T47D (cell line): ENCODE measurements at regions not wholly inside any gene's neighbourhood (a gene's known extent, or its start where the extent isn't known, plus 50 kb on each side); places are given as distances from the start of the nearest gene placed in this dataset.
A peak's percentile ranks its signal among the peaks of the same experiment; 100 is the strongest.
"Not testable (repeated sequence)": the region's sequence is repeated elsewhere in the genome, so short reads cannot be mapped to it uniquely, and the experiment has no call there.

Experiments
- DNase-seq, 2 experiments: peaks; one replicate each; pipeline versions ENCODE4 v3.0.0 to v3.0.0-alpha.2; 2011 to 2012; ENCODE audit warnings: low read depth in 1 of 2, low spot score in 1 of 2
- JUND ChIP-seq: IDR thresholded peaks from 2 replicates; pipeline ENCODE4 v1.6.1; 2012; ENCODE audit warnings: low read depth
- in situ Hi-C: cut with HindIII; loops from 2 replicates; pipeline ENCODE4 v1.10.0; 2016; ENCODE audit warnings: low sequenced_read_pairs, low pct_unique_long_range_greater_than_20kb

GRCh38 chr3:166080096-166080495, 242.9 kb upstream of the BCHE start:
- DNase-seq, result no peak

GRCh38 chr3:166071831-166072230, 234.6 kb upstream of the BCHE start:
- DNase-seq, result no peak
- in situ Hi-C loops, result no loop called here
- TF ChIP-seq JUND, result no peak

More at GRCh38 chr3:166080096-166080495, 242.9 kb upstream of the BCHE start:
- no peak for TF ChIP-seq JUND
- in situ Hi-C loops, result no loop called here

GRCh38 chr3:166064476-166064875, 227.3 kb upstream of the BCHE start:
- no peak for DNase-seq
- in situ Hi-C loops, result no loop called here
- no peak for TF ChIP-seq JUND

- TF ChIP-seq JUND, result no peak
- DNase-seq, result peak in 1 of 2 experiments; percentile 25
- in situ Hi-C loops, result no loop called here
These were observed 223.7 kb upstream of the BCHE start for GRCh38 chr3:166060789-166061479.

- DNase-seq, result peak in 1 of 2 experiments; percentile 15
- no peak for TF ChIP-seq JUND
- in situ Hi-C loops, result no loop called here
These were observed 215.2 kb upstream of the BCHE start for GRCh38 chr3:166052440-166052839.

- no peak for DNase-seq
- in situ Hi-C loops, result no loop called here
- TF ChIP-seq JUND, result no peak
These were observed 192.3 kb upstream of the BCHE start for GRCh38 chr3:166029507-166029906.

- peak; percentile 24 to 80 for DNase-seq
- in situ Hi-C loops, result no loop called here
- TF ChIP-seq JUND, result no peak
These were observed 176.0 kb upstream of the BCHE start for GRCh38 chr3:166013073-166013679.

GRCh38 chr3:166011771-166012170, 174.5 kb upstream of the BCHE start:
- no peak for TF ChIP-seq JUND
- DNase-seq, result no peak
- in situ Hi-C loops, result no loop called here

GRCh38 chr3:166005126-166005525, 167.9 kb upstream of the BCHE start:
- TF ChIP-seq JUND, result no peak
- DNase-seq, result no peak
- in situ Hi-C loops, result no loop called here

GRCh38 chr3:165994293-165994692, 157.1 kb upstream of the BCHE start:
- no peak for DNase-seq
- no peak for TF ChIP-seq JUND
- in situ Hi-C loops, result no loop called here

GRCh38 chr3:165984589-165984988, 147.4 kb upstream of the BCHE start:
- DNase-seq, result no peak
- in situ Hi-C loops, result no loop called here
- TF ChIP-seq JUND, result no peak

- DNase-seq, result peak in 1 of 2 experiments; percentile 12
- TF ChIP-seq JUND, result no peak
- in situ Hi-C loops, result no loop called here
These were observed 146.1 kb upstream of the BCHE start for GRCh38 chr3:165983284-165983683.

GRCh38 chr3:165981318-165981717, 144.1 kb upstream of the BCHE start:
- TF ChIP-seq JUND, result no peak
- in situ Hi-C loops, result no loop called here
- DNase-seq, result no peak

GRCh38 chr3:165960825-165961224, 123.6 kb upstream of the BCHE start:
- DNase-seq, in situ Hi-C loops: not testable (repeated sequence)
